ENCODE measurements at regions not wholly inside any gene's neighbourhood (a gene's known extent, or its start where the extent isn't known, plus 50 kb on each side); places are given as distances from the start of the nearest gene placed in this dataset.

DNA sequence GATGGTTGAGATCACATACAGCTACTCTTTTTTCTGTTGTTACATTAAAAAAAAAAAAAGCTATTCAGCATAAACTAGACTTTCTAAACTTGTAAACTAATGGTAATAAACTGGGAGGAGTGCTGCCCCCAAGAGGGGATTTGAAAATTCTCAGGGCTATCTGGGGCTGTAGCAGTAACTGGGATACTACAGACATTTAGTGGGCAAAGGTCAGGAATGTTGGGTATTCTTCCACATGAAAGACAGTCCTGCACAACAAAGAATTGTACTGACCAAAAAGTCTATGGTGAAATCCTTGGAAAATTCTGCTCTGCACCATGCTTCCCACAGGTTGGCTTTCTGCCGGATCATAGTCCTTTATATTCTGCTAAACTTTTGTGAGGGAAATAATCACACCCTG, 232.6 kb upstream of the BOD1L1 start:
- TF ChIP-seq EP300 (IDR thresholded peaks at IDR 0.05) = no peak
- TF ChIP-seq POLR2A (IDR thresholded peaks at IDR 0.05) = no peak
- TF ChIP-seq, protein P1, sequence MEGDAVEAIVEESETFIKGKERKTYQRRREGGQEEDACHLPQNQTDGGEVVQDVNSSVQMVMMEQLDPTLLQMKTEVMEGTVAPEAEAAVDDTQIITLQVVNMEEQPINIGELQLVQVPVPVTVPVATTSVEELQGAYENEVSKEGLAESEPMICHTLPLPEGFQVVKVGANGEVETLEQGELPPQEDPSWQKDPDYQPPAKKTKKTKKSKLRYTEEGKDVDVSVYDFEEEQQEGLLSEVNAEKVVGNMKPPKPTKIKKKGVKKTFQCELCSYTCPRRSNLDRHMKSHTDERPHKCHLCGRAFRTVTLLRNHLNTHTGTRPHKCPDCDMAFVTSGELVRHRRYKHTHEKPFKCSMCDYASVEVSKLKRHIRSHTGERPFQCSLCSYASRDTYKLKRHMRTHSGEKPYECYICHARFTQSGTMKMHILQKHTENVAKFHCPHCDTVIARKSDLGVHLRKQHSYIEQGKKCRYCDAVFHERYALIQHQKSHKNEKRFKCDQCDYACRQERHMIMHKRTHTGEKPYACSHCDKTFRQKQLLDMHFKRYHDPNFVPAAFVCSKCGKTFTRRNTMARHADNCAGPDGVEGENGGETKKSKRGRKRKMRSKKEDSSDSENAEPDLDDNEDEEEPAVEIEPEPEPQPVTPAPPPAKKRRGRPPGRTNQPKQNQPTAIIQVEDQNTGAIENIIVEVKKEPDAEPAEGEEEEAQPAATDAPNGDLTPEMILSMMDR (IDR thresholded peaks at IDR 0.05) = no peak
- H3K9me3 ChIP-seq = peaks cover 0 to 20% (median 1%) of the 10 kb centered on the region in 4 donors
- no peaks in the 10 kb centered on the region for H3K4me1 ChIP-seq
- 31 to 34% methylated on average over 1 of the region's 1 CpG for WGBS, 2 donors
- no peaks in the 10 kb centered on the region for H3K27me3 ChIP-seq
- H3K27ac ChIP-seq = no peak overlapping the region
- H3K4me3 ChIP-seq = no peak overlapping the region
- no peak for DNase-seq (ENCODE audit: low spot score in 2 of 2)
- H3K36me3 ChIP-seq = no peaks in the 10 kb centered on the region

DNA sequence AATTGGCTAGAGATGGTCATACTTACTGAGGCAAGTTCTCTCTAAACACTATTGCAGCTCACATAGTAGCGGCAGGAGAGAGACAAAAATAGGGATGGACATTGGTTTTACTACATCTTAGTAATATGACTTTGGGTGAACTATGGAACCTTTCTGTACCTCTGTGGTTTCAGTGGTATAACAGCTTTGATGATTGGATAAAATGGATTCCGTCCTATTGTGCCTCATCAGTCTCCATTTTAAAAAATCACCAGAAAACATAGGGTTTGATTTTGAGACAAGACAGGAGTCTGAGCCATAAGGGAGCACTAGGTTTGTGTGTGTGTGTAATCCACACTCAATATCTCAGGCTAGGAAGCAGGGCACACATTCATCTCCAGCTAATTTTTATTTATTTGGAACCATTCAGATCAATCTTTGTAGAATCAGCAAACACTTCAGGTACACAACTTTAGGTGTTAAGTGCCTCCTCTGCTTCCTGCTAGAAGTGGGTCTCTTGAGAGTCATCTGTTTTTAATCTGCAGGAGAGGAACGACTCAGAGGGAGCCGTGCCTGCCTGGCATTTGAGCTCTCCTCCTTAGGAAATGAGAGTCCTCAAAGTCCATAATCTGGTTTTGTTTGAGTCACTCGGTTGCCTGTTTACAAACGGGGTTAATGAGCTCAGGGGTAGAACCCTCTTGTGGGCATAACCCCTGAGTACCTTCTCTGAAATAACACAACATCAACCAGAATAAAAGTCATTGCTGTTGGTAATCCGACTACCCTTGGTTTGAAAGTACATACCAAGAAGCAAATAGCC, 238.5 kb upstream of the BOD1L1 start:
- no peak for DNase-seq (ENCODE audit: low spot score in 2 of 2)
- Histone ChIP-seq H3K36me3 (no peaks in the 10 kb centered on the region), H3K27ac (no peak overlapping the region), H3K4me3 (no peak overlapping the region), H3K4me1 (no peaks in the 10 kb centered on the region), H3K9me3 (peaks cover 0 to 8% (median 1%) of the 10 kb centered on the region in 4 donors), H3K27me3 (no peaks in the 10 kb centered on the region)
- TF ChIP-seq EP300 (IDR thresholded peaks at IDR 0.05) (no peak), POLR2A (IDR thresholded peaks at IDR 0.05) (no peak)
- TF ChIP-seq, protein P1 (IDR thresholded peaks at IDR 0.05) = no peak
- WGBS, 2 donors = 58 to 59% methylated on average over 7 of the region's 7 CpGs

DNA sequence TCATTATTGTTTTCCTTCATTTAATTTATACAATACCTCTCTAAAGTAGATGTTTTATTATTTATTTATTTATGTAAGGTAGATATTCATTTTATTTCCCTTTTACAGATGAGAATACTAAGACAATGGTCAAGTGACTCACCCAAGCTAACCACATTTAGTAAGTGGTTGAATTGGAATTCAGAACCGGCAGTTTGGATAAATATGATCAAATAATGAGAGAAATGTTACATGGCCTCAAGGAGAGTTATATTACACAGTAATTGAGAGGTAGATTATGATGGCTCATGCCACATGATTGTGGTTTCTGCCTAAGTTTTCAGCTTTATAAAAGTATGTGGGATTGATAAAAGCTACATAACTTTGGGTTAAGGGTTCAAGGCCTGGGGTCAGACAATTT, 239.4 kb upstream of the BOD1L1 start:
- H3K4me3 ChIP-seq = no peak overlapping the region
- H3K36me3 ChIP-seq = no peaks in the 10 kb centered on the region
- peaks cover 0 to 3% (median 1%) of the 10 kb centered on the region in 4 donors for H3K9me3 ChIP-seq
- no peak overlapping the region for H3K27ac ChIP-seq
- TF ChIP-seq POLR2A (IDR thresholded peaks at IDR 0.05) (no peak), EP300 (IDR thresholded peaks at IDR 0.05) (no peak)
- TF ChIP-seq, protein P1 (IDR thresholded peaks at IDR 0.05) = no peak
- H3K4me1 ChIP-seq = no peaks in the 10 kb centered on the region
- WGBS, 2 donors = 3 to 83% methylated on average over 1 of the region's 1 CpG
- no peak for DNase-seq (ENCODE audit: low spot score in 2 of 2)
- no peaks in the 10 kb centered on the region for H3K27me3 ChIP-seq

DNA sequence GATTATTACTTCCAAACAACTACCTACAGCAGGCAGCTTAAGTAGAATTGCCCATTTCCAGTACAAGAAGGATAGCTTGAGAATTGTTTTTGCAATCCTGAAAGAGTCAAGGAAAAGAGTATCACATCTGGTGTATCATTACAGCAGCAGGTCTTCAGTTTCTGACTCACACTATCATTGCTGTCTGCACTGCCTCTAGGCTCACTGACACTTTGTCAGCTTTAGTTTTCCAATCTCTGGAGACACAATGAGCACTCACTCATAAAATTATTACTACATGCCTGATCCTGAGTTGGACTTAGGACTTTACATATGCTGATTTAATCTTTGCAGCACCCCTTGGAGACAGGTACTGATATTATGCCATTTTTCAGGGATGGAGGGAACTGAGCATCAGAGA, 244.6 kb upstream of the BOD1L1 start:
- TF ChIP-seq, protein P1 (IDR thresholded peaks at IDR 0.05) = no peak
- TF ChIP-seq POLR2A (IDR thresholded peaks at IDR 0.05) (no peak), EP300 (IDR thresholded peaks at IDR 0.05) (no peak)
- Histone ChIP-seq H3K27ac (no peak overlapping the region), H3K4me3 (no peak overlapping the region), H3K4me1 (no peaks in the 10 kb centered on the region), H3K9me3 (no peaks in the 10 kb centered on the region), H3K36me3 (no peaks in the 10 kb centered on the region), H3K27me3 (no peaks in the 10 kb centered on the region)
- DNase-seq (ENCODE audit: low spot score in 2 of 2) = no peak

DNA sequence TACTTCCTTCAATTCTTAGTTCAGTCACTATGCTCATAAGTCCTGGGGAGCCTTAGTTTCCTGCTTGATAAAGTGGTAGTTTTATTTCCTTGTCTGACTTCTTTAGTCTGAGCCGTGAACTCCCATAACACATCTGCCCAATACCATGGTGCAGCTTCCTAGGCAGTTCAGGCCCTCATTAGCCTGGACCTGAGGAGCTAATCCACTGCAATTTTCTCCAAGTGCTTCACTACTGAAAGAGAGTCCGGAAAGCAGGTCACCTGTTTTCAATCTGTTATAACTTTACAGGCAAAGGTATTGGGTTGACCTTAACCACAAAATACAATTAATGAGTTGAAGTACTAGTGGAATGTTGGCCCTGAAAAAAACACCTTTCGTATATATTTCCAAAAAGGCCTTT, 245.4 kb upstream of the BOD1L1 start:
- Histone ChIP-seq H3K9me3 (no peaks in the 10 kb centered on the region), H3K4me1 (no peaks in the 10 kb centered on the region), H3K4me3 (no peak overlapping the region), H3K27me3 (no peaks in the 10 kb centered on the region), H3K27ac (no peak overlapping the region), H3K36me3 (no peaks in the 10 kb centered on the region)
- WGBS, 2 donors = 68 to 71% methylated on average over 3 of the region's 3 CpGs
- DNase-seq (ENCODE audit: low spot score in 2 of 2) = no peak
- TF ChIP-seq POLR2A (IDR thresholded peaks at IDR 0.05) = no peak
- TF ChIP-seq, protein P1 (IDR thresholded peaks at IDR 0.05) = no peak
- TF ChIP-seq EP300 (IDR thresholded peaks at IDR 0.05) = no peak

Data from tibial nerve (tissue), 4 donors.